HG03280 (cell line): ENCODE measurements at regions not wholly inside any gene's neighbourhood (a gene's known extent, or its start where the extent isn't known, plus 50 kb on each side); places are given as distances from the start of the nearest gene placed in this dataset.

Experiments used
- ATAC-seq: cut with Tn5 transposase; IDR thresholded peaks from one replicate; pipeline ENCODE4 v1.9.1; 2021; ENCODE audit warnings: mild to moderate bottlenecking, moderate library complexity; ENCODE audit not compliant: unreplicated experiment

DNA sequence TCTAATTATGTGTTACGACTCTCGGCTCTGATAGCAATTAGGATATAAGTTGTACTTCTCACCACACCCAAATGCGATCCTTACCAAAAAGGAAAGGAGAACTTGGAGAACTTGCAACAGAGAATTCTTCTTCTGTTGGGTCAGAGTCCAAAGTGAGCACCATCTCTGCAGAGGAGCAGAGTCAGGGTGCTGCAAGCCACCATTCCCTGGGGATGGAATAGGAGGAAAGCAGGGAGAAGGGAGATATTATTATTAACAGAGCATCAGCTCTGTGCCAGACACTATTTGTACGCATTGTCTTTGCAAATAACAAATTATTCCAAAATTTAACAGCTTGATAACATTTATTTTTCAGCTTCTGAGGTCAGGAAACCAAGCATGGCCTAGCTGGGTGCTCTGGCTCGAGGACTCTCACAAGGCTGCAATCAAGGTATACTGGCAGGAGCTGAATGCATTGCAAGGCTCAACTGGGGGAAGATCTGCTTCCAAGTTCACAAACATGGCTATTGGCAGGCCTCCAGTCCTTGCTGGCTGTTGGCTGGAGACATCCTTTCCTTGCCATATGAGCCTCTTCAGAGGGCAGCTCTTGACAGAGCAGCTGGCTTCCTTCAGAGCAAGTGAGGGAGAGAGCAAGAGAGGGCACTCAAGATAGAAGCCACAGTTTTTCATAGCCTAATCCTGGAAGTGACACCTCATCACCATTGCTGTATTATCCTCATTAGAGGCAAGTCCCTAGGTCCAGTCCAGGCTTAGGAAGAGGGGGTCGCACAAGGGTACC lies 296.2 kb upstream of the CDH5 start:
- ATAC-seq, result no peak

GRCh38 chr16:66069587-66069986 lies 296.9 kb upstream of the CDH5 start:
- ATAC-seq, result no peak

DNA sequence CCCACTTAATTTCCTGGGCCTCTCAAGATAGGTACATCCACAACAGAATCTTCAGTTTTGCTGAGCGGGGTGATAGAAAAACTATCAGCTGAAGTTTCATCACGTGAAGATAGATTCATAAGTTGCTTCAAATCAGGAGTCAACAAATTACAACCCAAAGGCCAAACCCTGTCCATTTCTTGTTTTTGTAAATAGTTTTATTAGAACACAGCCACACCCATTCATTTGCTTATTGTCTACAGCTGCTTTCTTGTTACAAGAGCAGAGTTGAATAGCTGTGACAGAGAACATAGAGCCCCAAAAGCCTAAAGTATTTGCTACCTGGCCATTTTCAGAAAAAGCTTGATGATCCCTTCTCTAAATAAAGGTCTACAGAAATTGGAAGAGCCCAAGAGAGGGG lies 300.1 kb upstream of the CDH5 start:
- ATAC-seq, result no peak

- no peak for ATAC-seq
These were observed 300.6 kb upstream of the CDH5 start for GRCh38 chr16:66065925-66066324.

DNA sequence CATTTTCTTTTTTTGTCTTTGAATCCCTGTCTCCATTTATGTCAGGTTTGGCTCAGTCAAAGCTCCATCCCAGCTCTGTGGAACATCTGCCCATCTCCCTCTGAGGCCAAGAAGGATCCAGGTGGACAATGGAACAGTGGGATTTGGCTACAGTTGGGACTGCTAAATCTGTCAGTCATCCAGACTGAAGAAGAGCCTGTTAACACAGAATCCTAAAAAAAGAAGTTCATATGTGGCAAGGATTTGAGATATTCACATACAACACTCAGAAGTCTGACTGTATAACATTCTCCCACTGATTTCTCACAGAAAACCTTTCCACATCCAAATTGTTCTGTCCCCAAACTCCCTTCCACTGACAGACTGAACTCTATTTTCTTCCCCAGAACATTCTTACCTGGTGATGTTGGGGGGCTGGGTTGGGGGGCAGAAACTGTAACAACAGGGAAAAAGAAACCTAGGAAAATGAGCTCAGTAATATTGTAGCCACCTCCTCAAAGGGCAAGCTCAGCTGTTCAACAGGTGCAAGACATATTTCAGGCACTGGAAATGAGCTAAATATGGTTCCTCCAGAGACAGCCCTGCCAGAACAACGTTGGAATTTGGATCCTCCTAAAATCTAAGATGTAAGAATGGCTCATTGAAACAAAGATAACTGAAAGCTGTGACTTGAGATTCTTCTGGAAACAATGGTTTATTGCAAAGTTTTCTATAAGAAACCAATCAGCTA lies 301.5 kb upstream of the CDH5 start:
- no peak for ATAC-seq

DNA sequence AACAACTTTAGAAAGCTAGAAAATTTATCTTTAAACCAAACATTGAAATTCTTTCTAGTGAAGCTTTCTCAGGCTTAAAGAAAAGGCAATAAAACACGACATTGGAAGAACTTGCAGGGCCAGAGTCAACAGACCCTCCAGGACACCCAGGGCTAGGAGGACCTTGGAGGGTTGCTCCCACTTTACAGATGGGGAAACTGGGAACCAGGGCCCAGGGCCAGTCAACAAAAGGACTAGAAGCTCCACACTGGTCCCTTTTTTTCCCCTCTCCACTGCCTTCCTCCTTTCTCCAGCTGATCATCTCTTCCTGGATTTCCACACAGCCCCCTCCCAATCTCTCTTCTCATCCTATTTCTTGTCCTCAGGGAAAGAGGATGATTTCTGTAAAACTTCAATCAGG lies 307.7 kb upstream of the CDH5 start:
- ATAC-seq, result no peak

GRCh38 chr16:66058172-66058691 lies 308.3 kb upstream of the CDH5 start:
- no peak for ATAC-seq

DNA sequence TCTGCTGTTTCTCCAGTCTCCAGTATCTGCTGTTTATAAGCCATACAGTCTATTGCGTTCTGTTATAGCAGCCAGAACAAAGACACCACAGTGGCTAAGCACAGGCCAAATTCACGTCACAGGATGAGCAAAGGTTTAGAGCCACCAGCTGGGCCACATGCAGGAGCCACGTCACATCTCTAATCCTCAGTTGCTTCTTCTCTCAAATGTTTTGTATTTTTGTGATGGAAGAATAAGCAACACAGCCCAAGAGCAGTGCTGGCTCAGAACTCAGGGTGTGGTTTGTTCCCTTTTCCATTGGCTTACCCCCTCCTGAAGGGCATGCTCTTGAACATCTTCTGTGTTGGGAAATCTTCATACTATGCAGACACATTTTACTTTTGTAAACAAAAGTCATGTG lies 309.4 kb upstream of the CDH5 start:
- no peak for ATAC-seq

DNA sequence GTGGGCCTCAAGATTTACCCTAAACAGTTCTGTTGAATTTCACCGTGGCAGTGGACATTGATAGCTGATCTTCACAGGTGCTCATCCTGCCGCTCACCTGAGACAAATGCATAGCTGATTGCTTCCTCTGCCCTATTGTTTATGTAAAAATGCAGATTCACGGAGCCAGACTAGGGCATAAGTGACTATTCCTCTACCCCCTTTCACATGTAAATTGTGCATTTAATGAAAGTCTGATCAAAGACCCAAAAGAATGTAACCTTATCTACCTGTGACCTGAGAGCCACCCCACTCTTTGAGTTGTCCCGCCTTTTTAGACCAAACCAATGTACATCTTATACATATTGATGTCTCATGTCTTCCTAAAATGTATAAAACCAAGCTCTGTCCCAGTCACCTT lies 312.4 kb upstream of the CDH5 start:
- no peak for ATAC-seq

DNA sequence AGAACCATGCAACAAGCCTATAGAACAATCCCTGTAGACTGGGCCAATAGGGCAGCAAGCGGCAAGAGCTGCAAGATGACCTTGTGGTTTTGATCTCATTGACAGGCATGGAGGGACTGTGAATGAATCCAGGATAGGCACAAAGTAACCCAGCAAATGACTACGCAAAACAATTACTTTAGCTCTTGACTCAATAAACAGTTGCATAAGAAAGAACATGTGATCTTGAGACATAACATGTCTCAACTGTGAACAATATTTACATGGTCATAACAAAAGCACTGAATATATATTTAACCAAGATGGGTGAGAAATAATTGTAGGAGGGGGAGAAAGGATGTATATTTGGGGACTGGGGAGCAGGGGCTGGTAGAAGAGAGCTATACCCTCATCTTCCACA lies 313.7 kb upstream of the CDH5 start:
- no peak for ATAC-seq

DNA sequence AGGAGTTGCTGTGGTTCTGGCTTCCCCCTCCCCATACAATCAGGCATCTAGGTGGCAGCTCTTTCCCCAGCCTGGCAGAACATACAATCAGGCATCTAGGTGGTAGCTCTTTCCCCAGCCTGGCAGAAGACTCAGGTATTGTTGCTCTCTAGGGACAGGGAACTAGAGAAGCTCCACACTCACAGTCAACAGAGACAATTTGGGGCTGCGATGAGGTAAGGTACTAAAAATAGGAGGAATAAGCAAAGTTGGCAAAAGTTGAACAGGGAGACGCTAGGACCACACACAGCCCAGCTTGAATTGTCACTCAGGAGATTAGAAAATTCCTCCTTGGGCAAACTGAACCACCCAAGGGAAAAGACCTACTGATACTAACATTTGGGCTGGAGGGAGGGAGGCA lies 315.5 kb upstream of the CDH5 start:
- ATAC-seq, result no peak

- ATAC-seq, result no peak
These were observed 316.6 kb upstream of the CDH5 start for GRCh38 chr16:66049865-66050264.

DNA sequence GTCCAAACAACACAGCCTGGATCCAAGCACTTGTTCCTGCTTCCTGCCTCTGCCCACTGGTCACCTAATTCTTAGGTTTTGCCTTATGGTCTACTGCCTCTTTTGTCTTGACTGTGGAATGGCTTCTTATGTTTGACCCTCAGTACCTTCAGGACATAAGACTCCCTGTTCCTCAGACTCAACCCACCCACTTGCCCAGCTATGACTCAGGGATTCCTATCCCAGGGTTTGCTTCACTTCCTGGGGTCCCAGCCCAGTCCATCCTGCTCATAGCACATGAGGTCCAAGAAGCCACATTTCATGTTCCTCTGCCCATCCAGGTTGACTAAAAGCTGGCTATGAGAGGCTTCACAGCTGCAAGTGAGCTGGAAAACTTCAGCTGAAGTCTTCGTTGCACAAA lies 320.9 kb upstream of the CDH5 start:
- no peak for ATAC-seq

GRCh38 chr16:66044556-66044955 lies 321.9 kb upstream of the CDH5 start:
- no peak for ATAC-seq

- no peak for ATAC-seq
These were observed 322.4 kb upstream of the CDH5 start for GRCh38 chr16:66044089-66044488.

- no peak for ATAC-seq
These were observed 323.2 kb upstream of the CDH5 start for GRCh38 chr16:66043326-66043725.

DNA sequence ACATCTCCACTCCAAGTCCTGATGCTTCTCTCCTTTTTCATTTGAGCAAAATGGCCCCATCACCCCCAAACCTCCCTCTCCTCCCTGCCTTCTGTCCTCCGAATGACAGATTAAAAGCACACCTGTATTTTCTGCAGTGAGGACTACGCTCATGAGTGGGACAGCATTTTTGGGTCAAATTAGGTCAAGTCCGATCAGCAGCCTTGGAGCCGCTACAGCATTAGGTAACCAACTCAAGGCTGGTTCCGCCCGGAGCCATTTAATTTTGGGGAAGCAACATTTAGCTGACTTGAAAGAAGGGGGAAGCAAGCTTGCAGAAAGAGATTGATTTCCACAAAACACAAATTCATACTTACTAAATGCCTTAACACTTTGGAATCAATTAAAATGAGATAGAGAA lies 324.1 kb upstream of the CDH5 start:
- no peak for ATAC-seq

DNA sequence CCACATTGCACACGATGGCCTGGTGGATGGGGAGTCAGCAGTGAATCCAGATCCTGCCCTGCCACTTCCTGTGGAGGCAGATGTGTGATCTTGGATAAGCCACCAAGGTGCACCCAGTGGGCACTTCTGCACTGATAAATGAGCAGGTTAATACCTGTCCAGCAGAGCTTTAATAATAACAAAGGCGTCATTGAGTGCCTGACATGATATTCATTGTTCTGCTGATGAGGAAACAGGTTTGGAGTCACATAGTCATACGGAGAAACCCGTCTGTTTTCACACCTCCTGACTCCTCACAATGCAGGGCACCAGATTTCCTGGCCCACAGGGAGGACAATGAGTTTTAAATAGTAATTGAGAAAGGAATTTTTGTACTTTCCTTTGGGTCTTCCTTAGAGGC lies 324.6 kb upstream of the CDH5 start:
- no peak for ATAC-seq

GRCh38 chr16:66039793-66040192 lies 326.7 kb upstream of the CDH5 start:
- no peak for ATAC-seq

GRCh38 chr16:66036793-66037715 lies 329.4 kb upstream of the CDH5 start:
- ATAC-seq, result no peak

GRCh38 chr16:66036184-66036583 lies 330.3 kb upstream of the CDH5 start:
- no peak for ATAC-seq
